ENCODE measurements at regions not wholly inside any gene's neighbourhood (a gene's known extent, or its start where the extent isn't known, plus 50 kb on each side); places are given as distances from the start of the nearest gene placed in this dataset.

DNA sequence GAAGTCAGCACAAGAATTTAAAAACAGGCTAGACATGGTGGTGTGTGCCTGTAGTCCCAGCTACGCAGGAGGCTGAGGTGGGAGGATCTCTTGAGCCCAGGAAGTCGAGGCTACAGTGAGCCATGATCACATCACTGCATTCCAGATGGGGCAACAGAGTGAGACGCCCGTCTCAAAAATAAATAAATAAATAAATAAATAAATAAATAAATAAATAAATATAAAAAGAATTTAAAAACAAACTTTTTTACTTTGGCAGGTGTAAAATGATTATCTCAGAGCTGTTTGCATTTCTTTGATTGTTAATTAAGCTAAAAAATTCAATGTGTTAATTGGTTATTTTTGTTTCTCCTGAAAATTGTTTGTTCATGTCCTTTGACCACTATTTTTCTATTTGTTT lies 97.5 kb upstream of the RPS6KA3 start:
- TF ChIP-seq, protein P1, sequence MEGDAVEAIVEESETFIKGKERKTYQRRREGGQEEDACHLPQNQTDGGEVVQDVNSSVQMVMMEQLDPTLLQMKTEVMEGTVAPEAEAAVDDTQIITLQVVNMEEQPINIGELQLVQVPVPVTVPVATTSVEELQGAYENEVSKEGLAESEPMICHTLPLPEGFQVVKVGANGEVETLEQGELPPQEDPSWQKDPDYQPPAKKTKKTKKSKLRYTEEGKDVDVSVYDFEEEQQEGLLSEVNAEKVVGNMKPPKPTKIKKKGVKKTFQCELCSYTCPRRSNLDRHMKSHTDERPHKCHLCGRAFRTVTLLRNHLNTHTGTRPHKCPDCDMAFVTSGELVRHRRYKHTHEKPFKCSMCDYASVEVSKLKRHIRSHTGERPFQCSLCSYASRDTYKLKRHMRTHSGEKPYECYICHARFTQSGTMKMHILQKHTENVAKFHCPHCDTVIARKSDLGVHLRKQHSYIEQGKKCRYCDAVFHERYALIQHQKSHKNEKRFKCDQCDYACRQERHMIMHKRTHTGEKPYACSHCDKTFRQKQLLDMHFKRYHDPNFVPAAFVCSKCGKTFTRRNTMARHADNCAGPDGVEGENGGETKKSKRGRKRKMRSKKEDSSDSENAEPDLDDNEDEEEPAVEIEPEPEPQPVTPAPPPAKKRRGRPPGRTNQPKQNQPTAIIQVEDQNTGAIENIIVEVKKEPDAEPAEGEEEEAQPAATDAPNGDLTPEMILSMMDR (IDR thresholded peaks at IDR 0.05; ENCODE audit: low read depth, low read length): no peak
- TF ChIP-seq EZH2phosphoT487 (IDR thresholded peaks at IDR 0.05; ENCODE audit: low read depth): no peak
